ENCODE measurements at regions not wholly inside any gene's neighbourhood (a gene's known extent, or its start where the extent isn't known, plus 50 kb on each side); places are given as distances from the start of the nearest gene placed in this dataset.
"Not testable (repeated sequence)": the region's sequence is repeated elsewhere in the genome, so short reads cannot be mapped to it uniquely, and the experiment has no call there.

DNA sequence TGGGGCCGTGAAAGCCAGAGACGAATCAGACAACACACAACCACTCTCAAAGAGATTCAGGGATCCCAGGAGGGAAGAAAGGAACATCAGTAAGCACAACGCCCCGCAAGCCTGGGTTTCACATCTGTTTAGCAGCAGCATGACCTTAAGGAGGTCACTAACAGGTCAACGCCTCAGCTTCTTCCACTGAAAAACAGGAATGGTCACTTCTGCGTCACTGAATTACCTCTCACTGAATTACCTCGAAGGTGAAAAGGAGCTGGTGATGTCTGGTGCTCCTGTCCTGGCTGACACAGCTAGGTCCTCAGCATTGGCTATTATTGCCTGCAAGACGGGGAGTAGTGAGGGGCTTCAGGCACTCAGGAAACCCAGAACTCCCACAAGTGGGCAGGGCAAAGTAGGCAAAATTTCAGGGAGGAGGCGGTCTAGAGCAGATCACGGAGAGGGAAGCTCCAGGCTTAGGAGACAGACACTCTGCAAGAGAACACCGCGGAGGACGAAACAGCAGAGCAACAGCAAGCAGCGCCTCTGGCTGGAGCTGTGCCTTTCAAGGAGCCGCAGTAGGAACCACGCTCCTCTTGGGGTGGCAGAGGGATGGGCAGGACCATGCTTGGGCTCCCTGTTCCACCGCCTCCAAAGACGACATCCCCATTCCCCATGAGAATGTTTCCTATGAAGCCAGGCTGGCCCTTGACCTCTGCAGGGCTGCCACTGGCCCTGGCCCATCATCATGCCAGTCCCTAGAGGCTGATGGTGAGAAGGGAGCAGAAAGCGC is 108.4 kb downstream of the SINHCAF start:
- no peak for FAIRE-seq

DNA sequence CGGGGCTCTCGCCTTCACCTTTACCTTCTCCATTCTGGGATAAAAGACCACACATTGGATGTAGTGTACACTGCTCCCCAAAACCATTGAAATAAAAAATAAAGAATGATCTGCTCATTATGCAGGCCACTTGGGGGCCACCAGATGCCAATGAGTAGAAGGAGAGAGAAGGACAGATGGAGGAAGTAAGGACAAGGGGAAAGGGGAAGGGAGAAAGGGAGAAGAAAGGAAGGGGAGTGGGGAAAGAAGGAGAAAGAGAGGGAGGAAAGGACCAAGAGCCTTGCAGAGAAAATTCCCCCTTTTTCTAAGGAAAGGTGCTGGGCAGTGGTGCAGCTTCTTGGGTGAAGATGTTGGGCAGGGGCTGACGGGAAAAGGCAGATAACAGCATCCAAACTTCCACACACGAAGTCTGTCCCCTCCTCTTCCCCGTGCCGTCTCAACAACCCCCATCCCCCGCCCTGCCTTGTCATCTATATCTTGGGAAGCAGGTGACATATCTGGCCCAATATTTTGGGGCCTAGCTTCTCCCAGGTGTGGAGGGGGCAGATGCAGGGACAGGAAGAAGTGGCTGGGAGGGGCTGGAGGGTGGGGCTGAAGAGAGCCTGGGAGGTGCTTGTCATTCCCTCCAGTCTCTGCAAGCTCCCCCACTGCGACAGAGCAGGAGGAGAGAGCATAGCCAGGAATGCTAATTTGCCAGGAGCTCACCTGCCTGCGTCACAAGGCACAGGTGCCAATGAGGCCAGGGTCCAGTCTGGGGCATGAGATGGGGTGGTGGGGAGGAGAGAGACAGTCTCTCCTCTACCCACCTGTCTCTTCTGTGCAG is 107.5 kb downstream of the SINHCAF start:
- no peak for FAIRE-seq

DNA sequence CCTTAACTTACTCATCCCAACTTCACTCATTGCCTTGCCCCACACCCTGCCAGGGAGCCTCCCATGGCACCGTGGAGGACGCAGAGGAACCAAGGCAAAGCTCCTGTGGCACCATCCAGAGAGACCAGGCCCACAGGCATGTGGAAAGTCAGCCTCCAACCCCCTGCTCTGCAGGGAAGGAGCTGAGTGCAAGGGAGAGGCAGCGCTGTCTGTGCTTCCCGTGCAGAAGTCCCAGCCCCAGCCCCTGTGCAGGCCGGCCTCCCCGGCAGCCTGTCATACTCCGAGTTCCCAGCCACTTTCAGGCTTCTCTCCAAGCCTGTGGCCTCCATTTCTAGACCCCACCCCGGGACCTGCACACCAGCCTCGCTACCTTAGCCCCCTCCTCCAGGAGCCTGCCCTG is 106.4 kb downstream of the SINHCAF start:
- no peak for FAIRE-seq

DNA sequence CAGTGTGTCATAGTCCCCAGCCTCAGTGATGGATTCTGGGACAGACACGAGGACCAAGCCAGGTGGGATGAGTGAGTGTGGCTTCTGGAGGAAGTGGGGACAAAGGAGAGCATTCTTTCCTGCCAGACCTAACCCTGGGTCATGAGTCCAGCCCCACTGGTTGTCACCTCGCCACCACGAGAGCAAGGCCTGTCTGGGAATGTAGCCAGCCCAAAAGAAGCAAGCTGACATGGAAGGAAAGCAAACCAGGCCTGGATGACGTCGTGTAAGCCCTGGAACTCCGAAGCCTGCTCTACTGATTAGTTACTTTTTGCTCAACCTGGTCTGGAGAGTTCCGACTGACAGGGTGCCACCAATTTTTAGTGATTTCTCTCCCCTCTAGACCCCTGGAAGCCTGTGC is 105.9 kb downstream of the SINHCAF start:
- no peak for FAIRE-seq

DNA sequence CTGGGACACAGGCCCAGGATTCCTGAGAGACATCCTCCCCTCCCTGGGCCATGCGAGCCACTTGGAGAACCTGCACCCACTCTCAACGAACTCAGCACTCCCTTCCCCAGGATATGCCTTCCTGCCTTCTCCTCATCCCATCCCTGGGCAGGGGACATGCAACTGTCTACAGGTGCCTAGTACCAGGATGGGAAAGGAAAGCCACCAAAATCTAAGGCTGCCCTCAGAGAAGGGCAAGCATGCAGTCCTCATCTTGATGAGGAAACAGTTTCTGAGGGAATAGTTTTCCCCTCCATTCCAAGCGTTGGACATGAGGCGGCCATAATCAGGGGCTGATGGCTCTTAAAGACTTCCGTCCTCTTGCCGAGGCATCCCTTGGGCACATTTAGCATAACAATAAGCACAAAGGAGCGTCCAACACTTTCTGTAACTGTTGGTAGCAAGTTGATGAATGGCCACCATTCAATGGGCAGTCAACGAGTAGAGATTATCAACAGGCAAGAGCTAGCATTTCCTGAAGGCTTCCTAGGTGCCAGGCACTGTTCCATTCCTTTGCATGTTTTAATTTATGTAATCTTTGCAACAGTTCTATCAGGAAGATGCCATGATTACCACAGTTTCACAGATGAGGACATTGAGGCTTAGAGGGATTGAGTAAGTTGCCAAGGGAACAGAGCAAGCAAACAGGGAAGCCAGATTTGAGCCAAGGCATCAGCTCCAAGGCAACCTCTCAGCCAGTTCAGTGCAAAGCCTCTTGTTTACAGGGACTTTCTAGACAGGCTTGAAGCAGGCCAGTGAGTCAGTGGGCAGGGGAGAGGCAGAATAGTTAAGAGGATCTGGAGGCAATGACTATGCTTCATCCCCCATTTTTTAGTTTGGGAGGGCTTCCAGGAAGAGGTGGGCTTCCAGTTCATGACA is 105.1 kb downstream of the SINHCAF start:
- no peak for FAIRE-seq

DNA sequence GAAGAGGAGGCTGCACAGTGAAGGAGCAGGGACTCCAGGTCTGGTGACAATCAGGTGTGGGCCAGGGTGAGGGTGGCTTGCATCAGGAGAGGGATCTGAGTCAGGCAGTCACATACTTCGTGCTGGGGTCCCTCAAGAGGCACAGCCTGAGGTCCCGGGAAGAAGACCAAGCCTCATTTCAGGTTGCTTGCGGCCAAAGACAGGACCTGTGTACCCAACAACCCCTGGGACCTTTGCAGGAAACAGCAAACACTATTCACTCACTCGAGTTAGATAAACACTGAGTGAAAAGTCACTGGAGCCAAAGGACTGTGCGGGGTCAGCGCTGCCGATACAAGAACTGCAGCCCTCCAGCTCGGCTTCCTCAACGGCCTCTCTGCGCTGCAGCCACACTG is 104.4 kb downstream of the SINHCAF start:
- FAIRE-seq: no peak

DNA sequence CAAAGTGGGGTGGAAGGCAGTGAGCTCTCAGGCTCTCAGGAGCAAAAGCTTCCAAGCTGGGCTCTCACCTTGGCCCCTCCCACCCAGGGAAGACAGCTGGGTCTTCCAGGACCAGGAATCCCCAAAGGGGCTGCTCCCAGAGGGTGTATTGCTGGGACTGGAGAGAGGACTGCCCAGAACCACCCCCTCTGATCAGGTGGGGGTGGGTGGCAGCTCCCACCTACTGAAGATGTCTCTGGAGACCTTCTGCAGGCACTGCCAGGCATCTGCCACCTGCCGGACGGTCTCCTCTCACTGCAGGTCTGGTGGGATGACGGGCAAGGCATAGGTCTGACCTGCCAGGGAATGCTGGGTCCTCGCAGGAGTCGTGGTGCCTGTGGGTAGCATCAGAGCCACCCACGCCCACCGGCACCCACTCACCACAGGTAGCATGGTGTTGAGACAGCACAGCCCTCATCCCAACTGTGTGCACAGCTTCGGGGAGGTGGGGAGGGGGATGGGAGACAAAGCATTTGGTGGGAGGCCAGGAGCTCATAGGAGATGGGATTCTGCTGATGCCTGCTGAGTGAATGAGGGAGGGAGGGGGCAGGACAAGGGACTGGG is 103.2 kb downstream of the SINHCAF start:
- FAIRE-seq: no peak

DNA sequence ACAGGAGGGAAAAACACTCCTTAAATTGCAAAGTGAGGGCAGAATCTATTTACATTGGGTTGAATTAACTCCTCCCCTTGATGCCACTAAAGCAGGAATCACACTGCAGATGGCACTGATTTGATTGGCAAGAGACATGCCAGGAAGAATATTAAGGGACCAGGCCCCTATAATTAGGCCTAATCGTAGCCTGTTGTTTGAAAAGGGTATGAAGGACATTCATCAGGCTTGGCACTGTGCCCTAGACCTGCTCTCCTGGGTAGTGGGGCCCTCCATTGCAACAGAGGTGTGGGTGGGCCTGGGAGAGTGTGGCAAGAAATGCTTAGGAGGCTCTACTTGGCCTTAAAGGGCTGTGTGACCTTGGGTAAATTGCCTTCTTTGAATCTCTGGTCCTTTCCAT is 102.3 kb downstream of the SINHCAF start:
- not testable (repeated sequence) for FAIRE-seq

DNA sequence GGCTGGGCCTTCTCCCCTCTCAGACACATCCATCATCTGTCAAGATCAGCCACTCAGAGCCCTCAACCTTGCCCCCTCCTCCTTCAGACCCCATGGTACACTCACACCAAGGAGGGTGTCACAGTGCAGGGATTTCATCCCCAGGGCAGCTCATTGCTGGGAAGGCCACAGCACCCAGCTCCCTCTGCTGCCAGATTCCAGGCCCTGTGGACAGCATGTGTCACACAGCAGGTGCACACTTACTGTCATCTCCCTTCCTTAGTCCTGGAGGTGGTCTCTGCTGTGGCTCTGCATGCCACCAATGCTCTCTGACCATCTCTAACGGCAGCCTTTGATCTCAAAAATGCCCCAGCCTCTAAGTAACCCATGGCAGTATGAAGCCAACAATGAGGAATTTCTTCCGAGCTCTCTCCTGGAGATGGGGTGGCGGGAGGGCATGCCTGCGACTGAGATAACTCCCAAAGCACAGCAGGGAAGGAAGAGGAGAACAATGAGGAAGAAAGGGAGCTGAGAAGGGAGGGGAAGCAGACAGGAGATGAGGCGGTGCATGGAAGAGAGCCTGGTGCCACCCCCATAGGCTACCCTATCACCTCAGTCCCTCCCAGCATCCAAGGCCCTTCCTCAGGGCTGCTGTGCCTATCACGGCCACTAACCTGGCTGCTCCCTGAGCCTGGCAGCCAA is 101.0 kb downstream of the SINHCAF start:
- FAIRE-seq: no peak

DNA sequence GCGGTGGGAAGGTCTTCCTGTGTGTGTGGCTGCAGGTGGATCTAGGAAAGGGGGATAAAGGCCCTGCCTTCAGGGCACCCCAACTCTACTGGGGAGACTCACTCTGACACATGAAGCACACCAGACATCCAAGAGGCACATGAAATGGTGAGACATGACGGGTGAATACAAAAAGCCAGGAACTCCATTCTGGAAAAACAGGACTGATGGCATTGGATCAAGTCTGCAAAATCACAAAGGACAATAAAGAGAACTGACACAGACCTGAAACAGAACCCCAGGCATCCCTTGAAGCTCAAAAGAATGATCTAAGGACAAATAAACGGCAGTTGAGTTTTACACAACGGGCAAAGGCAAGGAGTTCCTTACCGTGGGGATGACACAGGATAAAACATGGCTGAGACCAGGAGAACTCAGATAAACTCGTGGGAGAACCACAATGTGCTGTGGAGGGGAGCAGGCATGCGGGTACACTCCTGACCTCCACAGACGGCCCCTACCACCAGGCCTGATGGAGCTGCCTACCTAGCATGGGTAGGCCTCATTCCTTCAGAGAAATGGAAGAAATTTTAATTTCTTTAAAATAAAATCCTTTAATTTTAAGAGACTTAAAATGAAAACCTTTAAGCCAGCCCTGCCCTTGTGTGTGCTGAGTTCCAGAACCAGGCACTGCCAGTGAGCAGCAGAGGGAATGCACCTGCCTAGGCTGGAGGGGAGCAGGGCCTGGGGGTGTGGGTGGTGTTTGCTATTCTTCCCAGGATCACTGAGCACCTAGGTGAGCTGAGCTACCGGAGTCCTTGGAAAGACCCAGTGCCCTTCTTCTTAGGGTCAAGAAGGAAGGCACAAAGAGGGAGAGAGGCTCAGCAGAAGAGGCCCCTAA is 100.1 kb downstream of the SINHCAF start:
- no peak for FAIRE-seq

DNA sequence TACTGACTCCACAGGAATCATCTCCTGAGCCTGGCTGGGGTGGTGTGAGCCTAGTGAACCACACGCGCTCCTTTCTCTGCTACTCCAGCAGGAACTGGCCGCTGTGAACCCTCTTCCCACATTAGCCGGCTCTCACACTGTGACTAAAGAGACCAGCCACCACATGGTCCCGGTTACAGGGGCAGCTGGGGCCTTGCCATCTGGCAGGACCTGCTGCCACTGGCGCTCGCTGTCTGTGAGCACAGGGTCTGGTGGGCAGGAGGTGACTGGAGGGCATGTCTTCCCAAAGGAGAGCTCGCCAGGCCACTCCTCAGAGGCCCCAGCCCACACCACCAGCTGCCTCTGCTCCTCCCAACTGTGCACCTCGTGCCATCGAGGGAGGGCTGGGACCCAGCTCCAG is 99.3 kb downstream of the SINHCAF start:
- FAIRE-seq: no peak

DNA sequence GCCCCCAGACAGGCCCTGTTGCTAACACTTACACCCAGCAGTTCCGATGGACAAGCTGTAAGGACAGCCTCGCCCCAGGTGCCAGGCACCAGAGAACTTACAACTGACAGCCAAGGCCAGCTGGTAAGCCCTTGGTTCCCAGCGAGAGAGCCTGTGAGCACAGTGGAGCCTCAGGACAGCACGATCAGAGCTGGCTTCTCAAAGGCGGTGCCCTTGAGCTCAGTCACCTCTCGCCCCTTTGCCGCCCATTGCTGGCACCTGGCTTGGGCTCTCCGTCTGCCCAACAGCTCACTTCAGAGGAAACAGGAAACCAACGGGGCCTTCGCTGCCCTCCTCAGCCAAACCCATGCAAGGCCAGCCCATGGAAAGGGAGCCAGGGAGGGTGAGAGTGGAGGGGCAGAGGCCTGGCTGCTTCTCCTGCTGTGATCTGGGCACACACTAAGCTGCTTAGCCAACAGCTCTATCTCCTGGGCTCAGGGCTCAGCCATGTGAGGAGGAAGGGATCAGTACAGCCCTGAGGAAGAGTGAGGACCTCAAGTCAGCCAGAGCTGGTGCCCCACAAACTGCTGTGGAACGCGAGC is 98.5 kb downstream of the SINHCAF start:
- FAIRE-seq: no peak

DNA sequence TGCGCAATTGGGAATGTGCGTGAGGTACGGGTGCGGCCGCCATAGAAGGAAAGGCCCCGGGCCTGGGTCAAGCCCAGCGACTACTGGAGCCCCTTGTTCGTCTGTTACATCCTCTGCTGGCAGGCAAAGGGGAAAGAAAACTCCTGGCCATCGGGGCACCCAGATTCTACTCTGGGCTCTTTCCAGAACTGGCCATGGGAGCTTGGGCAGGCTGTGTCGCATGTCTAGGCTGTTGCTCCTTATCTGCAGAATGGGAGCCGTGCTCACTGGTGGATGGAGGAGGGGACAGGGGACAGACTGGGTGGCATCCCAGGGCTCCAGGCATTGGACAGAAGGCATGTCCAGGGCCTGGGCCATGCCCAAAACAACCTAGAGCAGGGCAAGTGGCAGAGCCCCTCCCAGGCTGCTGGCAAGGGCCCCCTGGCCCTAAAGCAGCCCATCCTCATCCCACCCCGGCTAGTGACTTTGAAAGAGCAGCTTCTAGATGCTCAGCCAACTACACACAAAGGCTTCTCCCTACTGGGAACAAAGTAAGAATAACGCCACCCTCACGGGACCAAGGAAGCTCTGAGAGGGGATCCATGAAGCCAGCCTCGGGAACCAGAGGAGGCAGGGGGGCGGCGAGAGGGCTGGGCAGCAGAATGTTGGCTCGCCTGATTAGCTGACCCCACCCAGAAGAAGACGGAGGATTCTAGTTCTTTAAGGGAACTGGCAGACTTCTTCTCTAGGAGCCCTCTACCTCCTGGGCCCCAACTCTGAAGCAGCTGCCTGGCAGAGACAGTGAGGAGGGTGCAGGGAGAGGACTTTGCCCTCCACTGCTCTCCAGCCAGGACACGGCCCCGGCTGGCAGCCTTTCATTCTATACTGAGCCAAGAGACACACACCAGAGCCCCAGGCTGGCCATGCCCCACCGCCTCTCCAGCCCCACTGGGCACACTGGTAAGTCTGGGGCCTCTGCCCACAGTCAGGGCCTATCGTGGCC is 96.8 kb downstream of the SINHCAF start:
- no peak for FAIRE-seq

DNA sequence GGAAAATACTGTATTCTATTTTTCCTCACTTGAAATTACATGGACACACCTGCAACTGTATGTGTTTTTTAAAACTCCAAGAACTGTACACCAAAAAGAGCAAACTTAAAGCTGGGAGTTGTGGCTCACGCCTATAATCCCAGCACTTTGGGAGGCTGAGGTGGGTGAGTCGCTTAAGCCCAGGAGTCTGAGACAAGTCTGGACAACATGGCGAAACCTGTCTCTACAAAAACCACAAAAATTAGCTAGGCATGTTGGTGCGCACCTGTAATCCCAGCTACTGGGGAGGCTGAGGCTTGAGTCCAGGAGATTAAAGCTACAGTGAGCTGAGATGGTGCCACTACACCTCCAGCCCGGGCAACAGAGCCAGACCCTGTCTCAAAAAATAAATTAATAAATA is 95.9 kb downstream of the SINHCAF start:
- FAIRE-seq: no peak

Data from TTC549 (cell line).